ENCODE measurements at regions not wholly inside any gene's neighbourhood (a gene's known extent, or its start where the extent isn't known, plus 50 kb on each side); places are given as distances from the start of the nearest gene placed in this dataset.

DNA sequence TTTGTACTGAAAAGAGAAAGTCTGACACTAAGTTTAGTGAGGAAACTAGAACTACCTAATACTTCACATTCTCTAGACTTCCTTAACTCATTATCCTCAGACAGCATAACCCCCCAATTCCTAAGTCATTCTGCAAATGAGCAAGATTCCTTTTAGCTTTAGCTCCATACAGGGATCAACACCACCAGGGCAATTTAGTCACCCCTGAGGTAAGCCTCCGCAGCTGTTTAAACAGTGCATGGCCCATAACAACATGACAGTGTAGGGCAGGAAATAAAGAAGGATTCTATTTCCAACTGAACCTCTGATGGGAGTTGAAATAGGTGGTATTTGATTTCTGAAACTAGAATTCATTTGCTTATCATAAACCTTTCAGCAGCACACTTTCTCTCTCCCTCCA lies 112.8 kb upstream of the DKK2 start:
- no peak for DNase-seq

DNA sequence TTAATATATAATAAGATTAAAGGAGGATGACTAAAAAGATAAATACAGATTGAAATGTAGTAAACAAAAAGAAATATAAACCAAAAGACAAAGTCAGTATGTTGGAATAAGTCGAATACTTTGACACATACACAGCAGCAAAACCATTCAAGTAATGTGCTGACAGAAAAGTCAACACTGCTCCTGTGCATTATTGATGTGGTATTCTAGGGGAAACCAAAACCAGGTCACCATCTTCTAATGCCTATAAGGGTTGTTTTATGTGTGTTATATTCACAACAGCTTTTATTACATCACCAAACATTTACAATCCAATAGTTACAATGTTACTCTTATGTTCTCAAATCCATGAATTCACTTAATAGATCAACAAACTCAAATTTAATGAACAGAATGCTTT lies 111.8 kb upstream of the DKK2 start:
- DNase-seq = peak in 1 of 2 donors; percentile 8

DNA sequence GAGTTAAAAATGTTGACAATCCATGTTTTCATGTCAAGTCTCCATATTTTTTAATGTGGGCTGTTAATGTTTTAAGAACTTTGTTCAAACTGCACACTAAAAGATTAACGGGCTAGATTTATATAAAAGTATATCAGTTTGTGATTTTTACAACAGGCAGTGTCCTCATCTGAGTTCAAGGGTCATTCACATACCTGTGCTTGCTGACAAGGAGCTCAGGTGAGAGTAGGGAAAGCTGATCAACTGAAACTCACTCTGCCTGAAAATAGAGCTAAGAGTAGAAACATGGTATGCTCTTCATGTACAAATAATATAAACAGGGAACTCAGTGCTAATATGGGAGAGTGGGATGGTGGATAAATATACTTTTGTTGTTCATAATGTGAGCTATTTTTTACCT lies 102.3 kb upstream of the DKK2 start:
- DNase-seq = no peak

DNA sequence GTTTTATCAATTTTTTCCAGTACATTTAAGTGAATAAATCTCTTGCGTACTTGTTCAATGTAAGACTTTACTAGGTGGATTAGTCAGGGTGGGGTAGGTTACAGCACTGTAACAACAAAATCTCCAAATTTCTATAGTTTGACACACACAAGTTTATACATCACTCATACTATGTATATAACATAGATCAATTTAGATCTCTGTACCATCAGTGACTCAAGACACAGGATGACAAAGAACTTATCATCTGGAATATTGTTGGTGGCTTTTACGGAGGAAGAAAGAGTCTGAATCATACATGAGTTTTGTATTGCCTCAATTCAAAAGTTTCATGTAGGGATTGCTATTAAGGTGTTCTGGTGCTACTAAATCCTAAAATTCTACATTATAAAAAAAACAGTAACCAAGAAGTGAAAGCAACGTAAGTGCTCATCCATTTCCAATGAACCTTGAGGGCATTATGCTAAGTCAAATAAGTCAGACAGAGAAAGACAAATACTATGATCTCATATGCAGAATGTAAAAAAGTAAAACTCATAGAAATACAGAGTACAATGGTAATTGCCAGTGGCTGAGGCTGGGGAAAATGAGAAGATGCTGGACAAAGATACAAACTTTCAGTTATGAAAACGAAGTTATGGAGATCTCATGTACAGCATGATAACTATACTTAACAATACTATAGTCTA lies 98.0 kb upstream of the DKK2 start:
- DNase-seq = no peak

DNA sequence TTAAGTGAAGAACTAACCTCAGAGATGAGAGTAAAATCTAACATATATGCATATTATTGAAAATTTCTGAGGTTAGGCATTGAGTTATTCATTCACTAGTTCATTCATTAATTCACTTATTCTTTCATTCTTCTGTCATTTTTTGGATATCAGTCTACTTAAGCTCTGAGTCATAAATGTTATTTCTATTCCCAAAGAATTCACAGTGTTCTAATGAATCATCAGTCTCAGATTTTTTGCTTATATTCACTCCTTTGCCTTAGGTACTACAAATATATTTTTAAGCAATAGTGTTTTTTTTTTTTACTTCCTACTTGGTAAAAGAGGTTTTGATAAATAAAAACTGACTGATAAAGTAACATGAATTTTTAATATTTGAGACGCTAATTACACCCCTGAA lies 95.2 kb upstream of the DKK2 start:
- no peak for DNase-seq

DNA sequence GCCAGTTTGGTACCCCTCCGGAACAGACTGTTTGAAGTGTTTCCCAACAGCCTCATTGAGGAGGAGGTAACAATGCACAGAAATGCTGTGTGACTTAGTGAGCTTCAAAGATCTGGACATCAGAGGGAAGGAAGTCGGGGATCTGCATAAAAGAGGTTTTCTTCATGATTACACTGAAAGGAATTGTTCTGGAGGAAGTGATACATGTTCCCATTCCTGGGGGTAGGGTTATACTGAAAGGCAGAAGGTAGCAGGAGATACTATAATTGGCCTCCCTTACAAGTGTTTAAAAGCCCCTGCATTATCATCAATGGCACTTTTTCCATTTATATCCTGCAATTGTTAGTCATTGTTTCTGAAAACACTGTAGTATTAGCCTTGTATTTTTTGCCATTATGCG lies 94.0 kb upstream of the DKK2 start:
- no peak for DNase-seq

DNA sequence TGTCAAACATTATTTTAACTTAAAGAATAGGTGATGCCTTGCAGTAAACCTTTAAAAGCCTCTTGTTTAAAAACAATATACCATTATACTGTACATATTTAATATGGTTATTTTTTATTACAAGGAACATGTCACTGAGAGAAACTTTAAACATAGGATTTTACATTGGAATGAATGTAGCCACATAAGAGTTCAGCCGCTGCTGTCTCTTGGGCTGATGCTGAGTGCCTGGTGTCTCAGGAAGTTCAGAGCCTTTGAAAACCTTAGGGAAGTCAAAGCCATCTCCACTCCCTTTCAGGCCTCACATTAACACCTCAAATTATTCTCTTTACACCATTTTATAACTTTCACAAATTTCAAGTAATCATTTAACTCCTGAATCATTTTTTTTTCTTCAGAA lies 93.5 kb upstream of the DKK2 start:
- DNase-seq = no peak

DNA sequence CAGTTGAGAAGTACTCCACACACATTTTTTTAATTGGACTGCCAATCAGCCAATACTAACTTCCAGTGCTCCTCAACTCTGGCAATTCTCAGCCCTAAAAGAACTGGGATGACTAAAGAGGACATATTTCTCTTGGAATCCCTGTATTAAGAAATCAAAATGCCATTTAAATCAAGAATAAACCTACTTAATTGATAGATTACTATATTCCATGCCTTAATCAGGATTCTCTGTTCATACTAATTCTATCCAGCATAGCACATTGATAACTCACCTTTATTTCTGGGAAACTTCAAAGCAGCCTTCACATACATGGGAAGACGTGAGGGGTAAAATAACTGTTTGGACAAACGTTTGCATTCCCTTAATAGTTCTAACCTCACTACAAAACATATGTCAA lies 93.0 kb upstream of the DKK2 start:
- no peak for DNase-seq

DNA sequence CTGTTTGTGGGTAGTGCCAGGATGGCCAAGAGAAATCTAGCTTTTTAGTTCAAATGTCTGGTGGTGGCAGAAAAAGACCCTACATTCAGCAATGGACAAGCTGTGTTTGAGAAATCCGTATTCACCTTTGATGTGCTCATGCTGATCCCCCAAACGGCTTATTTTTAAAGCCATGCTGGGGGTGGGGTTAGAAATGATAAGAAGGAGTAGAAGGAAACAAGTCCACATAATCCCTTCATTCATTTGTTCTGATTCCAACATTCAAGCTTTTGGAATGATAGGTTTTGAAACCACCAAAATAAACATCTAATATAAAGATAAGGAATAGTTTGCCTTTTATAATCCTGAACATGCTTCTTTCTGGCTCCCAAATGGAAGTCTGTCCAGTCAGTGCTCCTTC lies 92.0 kb upstream of the DKK2 start:
- DNase-seq = no peak

DNA sequence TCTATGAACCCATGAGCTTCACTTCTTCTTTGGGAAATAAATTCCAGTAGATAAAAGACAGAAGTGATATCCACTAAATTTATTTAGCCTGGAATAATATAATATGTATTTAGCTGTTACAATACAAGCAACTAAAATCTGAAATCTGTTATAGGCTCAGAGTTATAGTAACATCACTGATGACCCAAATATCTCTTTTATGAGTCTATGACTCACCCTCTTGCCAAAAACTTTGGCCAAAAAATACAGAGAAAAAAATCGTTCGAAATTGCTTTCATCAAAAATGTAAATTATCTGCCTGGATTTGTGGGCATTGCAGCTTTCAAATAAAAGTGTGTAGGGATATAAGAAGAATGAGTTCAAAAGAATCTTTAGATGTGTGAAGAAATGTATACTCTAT lies 89.4 kb upstream of the DKK2 start:
- no peak for DNase-seq

DNA sequence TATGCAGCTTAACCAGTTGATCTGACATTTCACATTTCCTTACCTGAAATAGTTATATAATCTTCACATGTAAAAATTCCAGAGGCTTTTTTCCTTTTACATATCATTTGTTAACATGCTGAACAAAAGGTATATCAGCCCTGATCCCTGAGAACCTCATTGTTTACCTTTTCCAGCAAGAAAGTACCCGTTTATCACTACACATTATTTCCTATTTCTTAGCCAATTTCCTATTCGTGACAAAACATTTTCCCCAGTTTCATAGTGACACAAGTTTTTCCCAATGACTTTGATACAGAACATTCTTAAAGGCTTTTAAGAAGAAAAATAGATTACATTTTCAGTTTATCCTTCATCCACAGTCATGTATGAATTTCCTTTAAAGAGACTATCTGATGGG lies 86.6 kb upstream of the DKK2 start:
- no peak for DNase-seq

DNA sequence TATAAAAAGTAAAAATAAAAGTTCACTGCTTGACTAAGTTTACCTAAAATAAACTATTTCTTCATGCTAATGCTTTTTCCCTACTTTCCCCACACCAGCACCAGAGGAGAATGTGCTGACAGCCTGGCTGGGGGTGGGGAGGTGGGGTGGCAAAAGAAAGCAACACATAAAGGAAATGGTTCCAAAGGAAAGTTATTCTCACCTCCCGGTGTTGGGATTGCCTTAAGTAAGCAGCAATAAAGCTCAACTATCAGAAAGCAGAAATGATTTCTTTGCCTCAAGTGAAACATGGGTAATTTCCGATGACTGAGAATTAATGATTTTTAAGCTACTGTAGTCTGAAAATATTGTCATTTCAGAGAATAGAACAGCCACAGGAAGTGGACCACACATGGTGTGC lies 84.5 kb upstream of the DKK2 start:
- DNase-seq = no peak

DNA sequence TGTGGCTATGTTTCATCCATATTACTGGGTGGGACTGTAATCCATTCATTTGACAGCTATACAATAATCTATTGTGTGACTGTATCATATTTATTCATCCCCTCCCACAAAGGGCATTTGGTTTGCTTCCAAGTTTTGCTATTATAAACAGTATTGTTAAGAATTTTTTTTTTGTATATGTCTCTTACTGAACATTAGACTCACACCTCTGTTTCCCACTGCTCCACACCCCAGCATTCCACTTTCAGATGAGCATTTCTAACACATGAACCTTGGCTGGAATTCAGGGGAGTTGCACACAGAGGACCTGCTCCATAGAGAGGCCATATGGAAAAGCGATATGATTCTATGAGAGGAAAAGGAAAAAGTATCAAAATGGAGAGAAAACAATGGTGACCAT lies 81.6 kb upstream of the DKK2 start:
- DNase-seq = no peak

DNA sequence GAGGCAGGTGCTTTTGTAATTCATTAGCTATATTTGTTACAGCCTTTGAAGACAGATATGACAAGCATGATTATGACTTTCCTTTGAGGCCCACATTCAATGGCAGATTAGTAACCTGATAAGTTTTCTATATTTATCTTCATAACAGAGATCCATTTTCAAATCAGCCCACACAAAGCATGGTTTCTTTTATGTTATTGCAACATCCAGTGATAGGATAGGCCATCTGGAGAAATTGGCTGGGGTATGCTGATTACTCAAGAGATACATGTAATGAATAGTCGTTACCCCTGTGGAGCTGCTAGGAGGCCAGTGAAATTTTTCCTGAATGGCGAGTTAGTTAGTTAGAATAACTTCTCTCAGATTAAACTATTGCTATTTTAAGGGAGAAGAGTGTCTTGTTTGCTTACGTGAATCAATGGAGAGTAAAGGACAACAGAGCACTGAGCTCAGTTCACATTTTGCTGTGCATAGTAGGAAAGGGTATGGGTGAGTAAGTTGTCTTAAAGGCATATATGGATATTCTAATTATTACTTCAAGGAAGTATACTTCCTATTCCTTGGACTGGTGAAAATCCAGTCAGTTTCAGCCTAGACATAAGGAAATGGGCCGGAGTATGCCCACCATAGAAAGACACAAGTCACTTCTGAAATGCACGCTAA lies 79.2 kb upstream of the DKK2 start:
- no peak for DNase-seq

DNA sequence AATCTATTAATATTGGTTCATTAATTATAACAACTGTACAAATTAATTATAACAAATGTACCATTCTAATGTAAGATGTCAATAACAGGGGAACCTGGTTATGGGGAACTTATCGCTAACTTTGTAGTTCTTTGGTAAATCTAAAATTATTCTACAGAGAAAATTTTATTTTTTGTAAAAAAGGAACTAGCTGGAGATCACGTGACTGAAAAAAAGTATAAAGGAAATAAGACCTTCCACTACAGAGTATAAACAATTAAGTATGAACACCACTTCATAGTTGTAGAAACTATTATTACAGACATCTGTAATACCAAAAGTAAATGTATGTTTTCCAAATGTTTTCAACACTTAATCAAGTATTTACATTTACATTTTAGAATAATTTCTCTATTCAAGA lies 77.9 kb upstream of the DKK2 start:
- DNase-seq = no peak

DNA sequence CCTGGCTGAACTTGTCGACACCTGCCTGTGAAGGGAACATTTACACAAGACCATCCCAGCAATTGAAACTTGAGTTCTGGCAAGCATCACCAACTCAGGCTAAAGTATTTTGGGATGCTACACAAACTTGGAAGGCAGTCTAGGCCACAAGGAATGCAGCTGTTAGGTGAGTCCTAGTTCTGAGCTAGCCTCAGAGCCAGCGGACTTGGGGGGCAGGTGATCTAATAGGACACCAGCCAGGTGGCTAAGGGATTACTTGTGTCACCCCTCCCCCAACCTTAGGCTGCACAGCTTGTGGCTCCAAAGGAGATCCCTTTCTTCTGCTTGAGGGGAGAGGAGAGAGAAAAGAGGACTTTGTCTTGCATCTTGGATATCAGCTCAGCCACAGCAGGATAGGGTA lies 62.3 kb upstream of the DKK2 start:
- DNase-seq = no peak

DNA sequence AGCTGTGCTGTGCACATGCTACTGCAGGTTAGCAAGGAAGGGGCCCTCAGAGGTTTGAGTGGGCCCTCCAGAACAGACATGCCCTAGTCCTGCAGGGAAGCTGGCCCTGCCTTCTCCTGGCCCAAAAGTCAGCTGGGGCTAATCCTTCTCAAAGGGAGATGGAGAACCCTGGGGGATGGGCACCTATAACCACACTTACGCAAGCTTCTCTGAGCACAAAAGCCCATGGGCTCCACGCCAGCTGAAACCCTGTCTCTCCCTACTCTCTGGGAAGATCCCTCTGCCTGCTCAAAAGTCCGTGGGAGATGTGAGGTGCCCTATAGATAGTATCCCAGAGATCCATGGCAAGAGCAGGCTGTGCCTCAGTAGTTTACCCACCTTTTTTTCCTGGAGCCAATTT lies 58.9 kb upstream of the DKK2 start:
- no peak for DNase-seq

DNA sequence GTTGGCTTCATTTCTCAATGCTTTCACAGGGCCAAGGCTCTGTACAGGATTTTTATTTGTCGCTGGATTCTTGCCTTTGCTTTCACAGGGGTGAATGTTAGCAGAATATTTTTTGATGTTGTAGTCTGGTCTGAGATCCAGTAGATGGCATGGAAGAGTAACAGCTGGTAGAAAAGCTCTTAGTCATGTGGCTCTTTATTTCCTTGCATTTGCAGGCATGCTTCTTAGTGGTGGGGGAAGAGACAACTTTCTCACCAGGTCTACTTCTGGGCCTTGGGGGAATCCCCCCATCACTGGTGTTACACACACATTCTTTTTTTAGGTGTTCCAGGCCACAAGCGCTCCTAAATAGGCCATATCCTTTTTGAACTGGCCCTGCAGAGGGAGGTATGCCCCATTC lies 58.2 kb upstream of the DKK2 start:
- peak in 1 of 2 donors; percentile 8 for DNase-seq
